NB4 (cell line): ENCODE measurements at regions not wholly inside any gene's neighbourhood (a gene's known extent, or its start where the extent isn't known, plus 50 kb on each side); places are given as distances from the start of the nearest gene placed in this dataset.

Experiments used
- CTCF ChIP-seq: IDR thresholded peaks from one replicate; pipeline ENCODE4 v1.5.1; 2012; ENCODE audit warnings: low read depth, low read length
- TF ChIP-seq, protein P1 (sequence below): IDR thresholded peaks from 2 replicates; pipeline ENCODE4 v1.6.1; 2011; ENCODE audit warnings: low read depth, low read length

DNA sequence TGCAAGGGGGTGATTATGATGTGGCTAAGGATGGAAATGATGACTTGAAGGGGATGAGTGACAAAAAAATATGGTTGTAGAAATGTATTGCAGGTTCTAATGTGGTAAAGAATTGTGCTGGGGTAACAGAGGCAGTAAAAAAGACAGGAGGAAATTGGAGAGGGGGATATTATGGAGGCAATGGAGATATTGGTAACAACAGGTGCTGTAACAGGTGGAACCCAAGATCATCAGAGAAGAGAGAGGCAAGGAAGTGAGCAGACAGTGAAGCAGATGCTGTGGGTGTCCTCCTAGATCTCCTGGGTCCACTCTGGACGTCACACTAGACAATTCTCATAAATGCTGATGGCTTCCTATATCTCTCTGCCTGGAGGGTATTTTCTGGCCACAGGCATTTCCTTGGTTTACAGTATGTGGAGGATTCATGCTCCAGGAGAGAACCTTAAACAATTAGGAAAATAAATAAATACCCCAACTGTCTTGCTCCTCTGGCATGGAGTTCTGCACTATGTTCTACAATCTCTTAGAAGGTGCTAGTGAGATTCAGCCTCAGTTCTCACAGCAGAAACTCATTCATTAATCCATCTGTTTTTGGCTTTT, 620.3 kb upstream of the PLXNA2 start:
- TF ChIP-seq CTCF: no peak
- TF ChIP-seq, protein P1, sequence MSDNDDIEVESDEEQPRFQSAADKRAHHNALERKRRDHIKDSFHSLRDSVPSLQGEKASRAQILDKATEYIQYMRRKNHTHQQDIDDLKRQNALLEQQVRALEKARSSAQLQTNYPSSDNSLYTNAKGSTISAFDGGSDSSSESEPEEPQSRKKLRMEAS: no peak
